CD4-positive, alpha-beta T cell treated with Interleukin-2 at 100 ng/mL for 4 hours (primary cell): ENCODE measurements at regions not wholly inside any gene's neighbourhood (a gene's known extent, or its start where the extent isn't known, plus 50 kb on each side); places are given as distances from the start of the nearest gene placed in this dataset.

Experiments used
- DNase-seq: peaks from one replicate; pipeline ENCODE4 v3.0.0-alpha.2; 2020; ENCODE audit warnings: low spot score

DNA sequence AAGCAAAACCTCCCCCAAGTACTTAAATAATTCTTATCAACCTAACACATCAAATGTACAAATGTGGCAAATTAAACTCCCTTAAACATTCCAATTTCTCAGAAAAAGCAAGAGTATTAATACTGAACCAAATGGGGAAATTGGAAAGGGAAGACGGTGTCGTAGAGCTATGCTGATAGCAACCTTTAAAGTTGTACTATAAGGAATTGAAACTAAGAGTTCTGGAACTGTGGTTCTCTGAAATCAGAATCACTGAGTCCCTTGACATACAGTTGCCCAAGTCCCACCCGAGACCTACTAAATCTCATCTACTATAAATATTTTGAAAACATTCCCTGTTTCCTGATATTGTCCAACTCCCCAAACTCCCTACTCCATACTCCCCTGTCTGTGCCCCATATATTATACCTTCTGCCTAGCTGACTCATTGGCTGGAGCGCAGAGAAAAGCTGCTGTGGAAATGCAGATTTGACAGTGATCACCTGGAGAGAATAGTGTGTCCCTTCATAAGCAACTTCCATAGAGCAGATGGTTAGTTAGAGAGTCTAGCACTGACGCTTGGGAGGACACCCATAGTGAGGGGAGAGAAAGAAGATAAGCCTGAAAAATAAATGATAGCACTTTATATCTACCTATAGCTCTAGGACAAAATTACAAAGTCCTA lies 51.4 kb upstream of the ITM2B start:
- no peak for DNase-seq

DNA sequence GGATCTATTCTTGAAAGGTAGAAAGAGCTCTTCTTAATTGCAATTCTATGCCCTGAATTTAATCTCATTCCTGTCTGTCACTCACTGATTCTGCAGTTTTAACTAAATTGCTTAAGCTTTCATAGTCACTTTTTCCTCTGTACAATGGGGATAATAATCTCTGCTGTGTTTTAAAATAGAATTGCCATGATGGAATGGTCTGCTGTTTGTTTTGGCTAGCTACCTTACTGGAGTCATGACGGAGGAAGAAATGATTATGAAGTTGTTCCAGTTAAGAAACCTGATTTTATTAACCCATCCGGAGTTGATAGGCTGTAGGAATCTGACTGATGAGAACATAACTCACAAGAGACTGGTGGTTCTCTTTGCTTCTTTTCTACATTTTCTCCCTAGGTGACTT lies 54.9 kb upstream of the ITM2B start:
- no peak for DNase-seq

- no peak for DNase-seq
These were observed 56.2 kb upstream of the ITM2B start for GRCh38 chr13:48176781-48177180.

- no peak for DNase-seq
These were observed 57.8 kb upstream of the ITM2B start for GRCh38 chr13:48175185-48175584.

DNA sequence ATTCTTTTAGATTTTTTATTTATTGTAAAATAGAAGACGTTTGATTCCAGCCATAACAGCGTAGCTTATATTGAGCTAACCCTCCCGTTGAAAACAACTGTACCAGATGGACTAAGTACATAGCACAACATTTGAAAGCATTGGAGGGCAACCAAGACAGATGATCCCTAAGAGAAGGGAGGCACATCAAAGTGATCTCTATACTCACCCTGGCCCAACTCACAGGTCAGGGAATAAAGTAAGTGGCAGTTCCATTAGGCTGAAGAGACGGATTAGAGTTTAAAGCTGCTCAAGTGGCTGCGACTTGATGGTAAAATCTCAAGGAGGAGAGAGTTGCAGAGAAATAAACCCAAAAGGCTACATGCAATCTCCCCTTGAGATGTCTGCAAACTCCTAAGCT lies 65.1 kb upstream of the ITM2B start:
- DNase-seq = no peak

GRCh38 chr13:48165727-48166126 lies 67.3 kb upstream of the ITM2B start:
- DNase-seq = no peak

DNA sequence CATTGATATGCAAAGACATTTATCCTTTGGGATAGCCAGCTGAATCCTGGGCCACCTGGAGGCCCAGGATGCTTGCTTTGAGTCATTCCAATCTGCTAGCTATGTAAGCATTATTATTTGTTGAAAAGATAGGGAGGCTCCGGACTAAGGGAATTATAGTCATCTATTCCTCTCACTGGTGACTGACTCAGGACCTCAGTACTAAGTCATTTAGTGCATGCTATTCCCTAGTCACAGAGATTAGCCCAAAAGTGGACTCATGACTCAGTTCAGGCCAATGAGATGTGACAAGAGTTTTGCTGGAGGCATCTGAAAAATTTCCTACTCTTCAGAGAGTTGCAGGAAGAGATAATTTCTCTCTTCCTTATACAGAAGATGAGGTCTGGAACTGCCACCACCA lies 67.9 kb upstream of the ITM2B start:
- DNase-seq = no peak

DNA sequence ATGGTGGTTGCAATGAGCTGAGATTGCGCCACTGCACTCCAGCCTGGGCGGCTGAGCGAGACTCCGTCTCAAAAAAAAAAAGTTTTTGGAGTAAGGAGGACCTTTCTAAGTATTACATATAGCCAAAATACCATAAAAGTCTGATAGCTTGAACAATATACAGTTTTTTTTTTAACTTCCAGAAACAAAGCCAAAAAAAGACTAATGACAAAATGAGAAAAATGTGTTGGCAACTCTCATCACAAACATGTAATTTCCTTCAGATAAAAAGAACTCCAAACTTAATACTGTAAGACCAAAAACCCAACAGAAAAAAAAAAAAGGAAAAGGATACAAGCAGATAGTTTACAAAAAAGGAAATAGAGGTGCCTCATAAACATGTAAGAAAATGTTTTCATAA lies 68.2 kb upstream of the MED4 start:
- DNase-seq = no peak

DNA sequence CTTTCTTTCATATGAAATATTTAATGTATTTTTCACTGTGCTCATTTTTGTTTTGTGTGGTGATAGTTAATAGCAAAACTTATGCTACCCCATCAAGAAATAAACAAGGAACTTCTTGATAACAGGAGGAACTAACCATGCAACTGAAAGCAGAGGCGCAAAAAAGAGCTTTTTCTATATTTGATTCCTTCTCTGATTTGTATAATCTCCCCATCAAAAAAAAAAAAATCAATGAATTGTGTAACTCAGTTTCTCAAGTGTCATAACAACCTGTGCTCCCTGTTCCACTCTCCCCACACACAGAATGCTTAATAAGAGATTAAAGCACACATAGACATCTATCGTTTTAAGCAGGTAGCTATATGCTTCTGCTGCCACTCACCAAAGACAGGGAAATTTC lies 67.3 kb upstream of the MED4 start:
- no peak for DNase-seq

DNA sequence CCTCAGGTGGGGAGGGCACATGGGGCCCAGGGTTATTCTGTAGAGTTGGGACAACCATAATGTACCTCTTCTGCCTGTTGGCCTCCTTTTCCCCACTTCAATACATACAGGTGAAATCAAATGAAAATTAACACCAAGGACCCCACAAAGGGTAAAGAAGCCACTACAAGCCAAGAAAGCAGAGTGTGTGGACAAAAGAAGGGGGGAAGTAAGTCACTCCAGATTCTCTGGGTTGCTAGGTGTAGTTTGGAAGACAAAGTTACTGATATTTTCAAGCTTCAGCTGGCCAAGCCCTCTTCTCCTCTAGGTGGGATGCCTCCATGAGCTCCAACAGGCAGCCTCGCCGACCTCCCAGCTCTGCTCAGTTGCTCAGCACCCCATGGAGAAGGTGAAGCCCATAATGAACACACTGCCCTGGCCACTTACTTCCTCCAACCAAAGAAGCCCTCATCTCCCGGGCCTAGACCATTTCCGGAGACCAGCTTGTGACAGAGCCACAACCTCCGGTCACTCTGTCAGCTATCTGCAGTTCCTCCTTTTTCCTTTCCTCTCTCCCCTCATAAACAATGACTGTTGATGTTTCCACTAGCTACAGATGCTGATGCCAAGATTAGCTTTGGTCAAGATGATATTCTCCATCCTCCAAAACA lies 66.8 kb upstream of the MED4 start:
- no peak for DNase-seq

DNA sequence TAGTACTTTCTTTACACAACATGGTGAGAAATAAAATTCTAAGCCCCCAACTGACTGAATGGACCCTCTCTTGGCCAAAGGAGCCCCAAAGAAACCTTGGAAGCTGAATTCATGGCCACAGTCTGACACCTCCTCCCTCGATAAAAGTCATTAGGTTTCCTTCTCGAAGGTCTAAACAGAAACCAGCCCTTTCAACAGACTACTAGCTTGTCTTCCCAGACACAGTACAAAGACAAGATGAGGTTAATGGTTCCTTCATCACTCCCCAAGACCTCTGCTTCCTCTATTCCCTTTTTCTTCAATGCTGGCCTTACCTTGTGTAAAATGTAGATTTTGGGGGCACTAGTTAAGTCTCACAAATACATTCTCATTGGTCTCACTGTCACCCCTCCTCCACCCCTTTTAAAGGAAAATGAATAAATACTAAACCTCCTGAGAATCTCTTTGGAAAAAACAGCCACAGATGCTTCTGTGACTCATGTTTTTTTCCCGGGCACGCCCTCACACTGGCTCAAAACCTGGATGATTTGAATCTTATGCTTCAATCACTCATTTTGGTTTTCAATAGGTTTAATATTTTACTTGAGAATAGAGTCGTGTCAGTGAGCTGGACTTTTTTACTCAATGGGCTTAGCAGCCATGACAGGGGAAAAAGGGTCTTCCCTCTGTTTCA lies 65.8 kb upstream of the MED4 start:
- no peak for DNase-seq

DNA sequence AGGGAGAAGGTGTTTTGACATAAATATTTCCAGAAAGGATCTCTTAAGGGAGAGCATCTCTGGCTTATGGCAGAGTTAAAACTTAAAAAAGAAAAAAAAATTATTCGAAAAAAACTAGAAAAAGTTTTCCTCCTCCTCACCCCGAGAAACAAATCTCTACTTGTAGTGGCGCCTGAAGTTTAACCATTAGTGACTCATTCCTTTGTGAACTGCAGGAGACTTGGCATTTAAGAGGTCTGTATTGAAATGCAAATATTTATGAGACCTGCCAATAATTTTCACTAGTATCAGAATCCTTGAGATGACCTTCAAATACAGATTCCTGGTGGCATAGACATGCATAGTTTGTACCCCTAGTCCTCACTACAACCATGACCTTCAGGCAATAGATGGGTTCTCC lies 64.9 kb upstream of the MED4 start:
- DNase-seq = no peak

DNA sequence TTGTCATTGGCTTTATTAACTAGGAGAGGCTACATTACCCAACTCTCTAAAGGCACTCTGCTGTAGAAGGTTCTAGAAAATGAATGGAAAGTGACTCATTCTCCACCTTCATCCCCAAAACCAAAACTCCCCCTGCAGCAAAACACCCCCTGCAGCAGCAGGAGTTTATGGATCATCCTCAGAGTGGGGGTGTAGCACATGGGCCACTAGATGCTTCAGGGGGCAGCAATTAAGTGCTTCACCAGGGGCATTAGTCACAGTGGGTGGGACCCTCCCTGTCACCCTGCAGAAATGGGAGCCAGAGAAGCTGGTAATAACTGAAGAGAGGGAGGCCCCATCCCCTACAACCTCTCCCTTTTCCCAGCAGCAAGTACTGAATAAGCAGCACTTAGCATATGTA lies 64.5 kb upstream of the MED4 start:
- no peak for DNase-seq

DNA sequence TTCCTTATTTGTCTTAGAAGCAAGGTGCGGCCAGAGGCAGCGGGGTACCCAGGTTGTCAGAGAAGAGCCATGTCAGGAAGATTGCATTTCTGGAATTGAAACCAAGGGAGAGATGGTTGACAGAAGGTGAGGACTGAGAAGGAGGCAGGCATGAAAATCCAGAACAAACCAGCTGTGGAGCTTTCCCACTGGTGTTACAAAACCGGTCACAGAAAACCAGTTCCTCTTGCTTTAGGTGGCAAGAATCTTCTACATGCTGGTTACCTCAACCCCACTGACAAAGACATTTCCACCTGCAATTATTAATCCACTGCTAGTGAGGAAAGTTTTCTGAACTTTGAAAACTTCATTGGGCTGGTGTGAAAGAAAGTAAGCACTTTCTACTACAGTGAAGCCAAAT lies 64.0 kb upstream of the MED4 start:
- DNase-seq = no peak

- peak; percentile 12 for DNase-seq
These were observed 63.4 kb upstream of the MED4 start for GRCh38 chr13:48158290-48158689.

GRCh38 chr13:48156466-48156865 lies 61.6 kb upstream of the MED4 start:
- peak; percentile 85 for DNase-seq

- DNase-seq = peak; percentile 84
These were observed 60.9 kb upstream of the MED4 start for GRCh38 chr13:48155848-48156247.

- DNase-seq = no peak
These were observed 59.8 kb upstream of the MED4 start for GRCh38 chr13:48154671-48155070.

GRCh38 chr13:48153186-48153585 lies 58.3 kb upstream of the MED4 start:
- no peak for DNase-seq

- DNase-seq = peak; percentile 21
These were observed 56.7 kb upstream of the MED4 start for GRCh38 chr13:48151363-48152161.

GRCh38 chr13:48148454-48148853 lies 53.5 kb upstream of the MED4 start:
- DNase-seq = no peak

DNA sequence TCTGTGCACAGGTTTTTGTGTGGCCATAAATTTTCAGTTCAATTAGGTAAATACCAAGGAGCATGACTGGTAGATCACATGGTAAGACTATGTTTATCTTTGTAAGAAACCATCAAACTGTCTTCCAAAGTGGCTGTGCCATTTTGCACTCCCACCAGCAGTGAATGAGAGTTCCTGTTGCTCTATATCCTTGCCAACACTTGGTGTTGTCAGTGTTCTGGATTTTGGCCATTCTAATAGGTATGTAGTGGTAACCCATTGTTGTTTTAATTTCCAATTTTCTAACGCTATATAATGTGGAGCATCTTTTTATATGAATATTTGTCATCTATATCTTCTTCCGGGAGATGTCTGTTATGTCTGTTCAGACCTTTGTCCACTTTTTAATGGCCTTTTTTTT lies 51.7 kb upstream of the MED4 start:
- no peak for DNase-seq

GRCh38 chr13:48146122-48146521 lies 51.2 kb upstream of the MED4 start:
- no peak for DNase-seq
